ENCODE measurements at regions not wholly inside any gene's neighbourhood (a gene's known extent, or its start where the extent isn't known, plus 50 kb on each side); places are given as distances from the start of the nearest gene placed in this dataset.

DNA sequence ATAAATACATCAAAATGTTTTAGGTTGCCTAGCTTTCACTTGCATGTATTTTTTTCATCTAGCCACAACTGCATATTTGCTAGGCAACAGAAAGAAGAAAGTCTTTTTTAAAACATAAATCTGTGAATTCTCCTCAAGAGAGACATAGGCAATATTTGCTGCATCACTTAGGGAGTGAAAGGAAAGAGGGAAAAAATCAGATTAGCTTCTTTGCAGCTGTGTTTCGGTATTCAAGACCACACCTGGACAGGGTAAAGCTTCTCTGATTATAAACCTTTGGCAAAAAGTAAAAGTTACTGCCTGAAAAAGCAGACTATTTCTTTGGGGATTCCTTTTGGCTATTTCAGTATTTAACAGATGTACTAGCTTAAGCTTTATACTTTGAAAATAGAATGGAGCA lies 280.9 kb upstream of the ZSWIM2 start:
- H3K4me3 ChIP-seq (ENCODE audit: low read depth, low read length) = no peak overlapping the region
- no peak for DNase-seq
- H3K36me3 ChIP-seq = no peaks in the 10 kb centered on the region
- H3K27me3 ChIP-seq (ENCODE audit: insufficient read depth, low read depth, severe bottlenecking) = no peaks in the 10 kb centered on the region
- H3K27ac ChIP-seq = no peak overlapping the region
- no peaks in the 10 kb centered on the region for H3K9me3 ChIP-seq (ENCODE audit: severe bottlenecking)
- TF ChIP-seq, protein P1, sequence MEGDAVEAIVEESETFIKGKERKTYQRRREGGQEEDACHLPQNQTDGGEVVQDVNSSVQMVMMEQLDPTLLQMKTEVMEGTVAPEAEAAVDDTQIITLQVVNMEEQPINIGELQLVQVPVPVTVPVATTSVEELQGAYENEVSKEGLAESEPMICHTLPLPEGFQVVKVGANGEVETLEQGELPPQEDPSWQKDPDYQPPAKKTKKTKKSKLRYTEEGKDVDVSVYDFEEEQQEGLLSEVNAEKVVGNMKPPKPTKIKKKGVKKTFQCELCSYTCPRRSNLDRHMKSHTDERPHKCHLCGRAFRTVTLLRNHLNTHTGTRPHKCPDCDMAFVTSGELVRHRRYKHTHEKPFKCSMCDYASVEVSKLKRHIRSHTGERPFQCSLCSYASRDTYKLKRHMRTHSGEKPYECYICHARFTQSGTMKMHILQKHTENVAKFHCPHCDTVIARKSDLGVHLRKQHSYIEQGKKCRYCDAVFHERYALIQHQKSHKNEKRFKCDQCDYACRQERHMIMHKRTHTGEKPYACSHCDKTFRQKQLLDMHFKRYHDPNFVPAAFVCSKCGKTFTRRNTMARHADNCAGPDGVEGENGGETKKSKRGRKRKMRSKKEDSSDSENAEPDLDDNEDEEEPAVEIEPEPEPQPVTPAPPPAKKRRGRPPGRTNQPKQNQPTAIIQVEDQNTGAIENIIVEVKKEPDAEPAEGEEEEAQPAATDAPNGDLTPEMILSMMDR (IDR thresholded peaks at IDR 0.05; ENCODE audit: low read depth, low read length) = no peak

DNA sequence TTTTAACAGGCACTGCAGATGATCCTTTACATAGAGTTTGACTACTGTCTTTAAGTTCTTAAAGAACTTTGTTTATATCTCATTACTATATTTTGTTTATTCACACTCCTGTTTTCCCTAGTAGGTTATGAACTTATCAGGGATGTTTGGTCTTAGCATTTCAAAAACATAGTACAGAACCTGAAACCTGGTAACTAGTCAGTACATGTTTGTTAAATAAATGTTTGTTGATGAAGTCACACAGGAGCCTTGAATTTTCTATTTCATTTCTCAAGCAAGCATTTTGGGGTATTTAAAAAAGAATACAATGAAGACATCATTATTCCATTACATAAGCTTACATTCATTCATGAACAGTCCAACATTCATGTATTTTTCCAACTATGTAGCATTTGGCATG lies 280.3 kb upstream of the ZSWIM2 start:
- no peaks in the 10 kb centered on the region for H3K9me3 ChIP-seq (ENCODE audit: severe bottlenecking)
- DNase-seq = no peak
- H3K36me3 ChIP-seq = no peaks in the 10 kb centered on the region
- H3K27me3 ChIP-seq (ENCODE audit: insufficient read depth, low read depth, severe bottlenecking) = no peaks in the 10 kb centered on the region
- no peak overlapping the region for H3K4me3 ChIP-seq (ENCODE audit: low read depth, low read length)
- no peak overlapping the region for H3K27ac ChIP-seq
- TF ChIP-seq, protein P1 (IDR thresholded peaks at IDR 0.05; ENCODE audit: low read depth, low read length) = no peak

DNA sequence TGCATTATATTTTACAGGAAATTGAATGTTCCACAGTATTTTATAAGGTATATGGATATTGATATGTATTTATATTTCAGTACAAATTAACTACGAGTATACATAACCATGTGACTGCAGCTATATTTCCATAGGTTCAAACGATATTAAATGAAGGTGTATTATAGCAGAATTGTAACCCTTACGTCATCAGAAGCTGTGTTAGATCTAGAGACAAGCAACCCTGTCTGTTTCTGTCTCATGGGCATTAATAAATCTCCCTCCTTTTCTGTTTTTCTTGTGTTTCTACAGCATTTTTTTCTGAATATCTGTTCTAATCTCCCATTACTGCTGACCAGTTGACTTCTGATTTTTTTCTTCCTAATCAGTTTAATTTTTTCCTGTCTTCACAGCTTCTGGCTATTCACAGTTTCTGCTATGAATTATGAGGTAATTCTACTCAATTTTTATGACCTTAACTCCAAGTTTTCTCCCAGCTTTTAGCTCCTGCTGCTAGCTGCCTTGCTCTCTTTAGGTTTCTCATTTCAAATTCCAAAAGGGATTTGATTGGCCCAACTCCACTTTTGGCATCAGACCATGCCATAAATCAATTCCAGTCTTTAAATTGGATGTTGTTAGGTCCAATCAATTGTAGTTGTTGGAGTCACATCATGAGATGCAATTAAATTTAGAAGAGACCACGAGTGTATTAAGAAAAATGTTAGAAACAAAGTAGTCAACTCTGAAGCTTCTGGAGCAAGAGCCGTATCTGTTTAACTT lies 277.5 kb upstream of the ZSWIM2 start:
- Histone ChIP-seq H3K36me3 (no peaks in the 10 kb centered on the region), H3K27me3 (ENCODE audit: insufficient read depth, low read depth, severe bottlenecking) (no peaks in the 10 kb centered on the region), H3K27ac (no peak overlapping the region), H3K9me3 (ENCODE audit: severe bottlenecking) (no peaks in the 10 kb centered on the region), H3K4me3 (ENCODE audit: low read depth, low read length) (no peak overlapping the region)
- TF ChIP-seq, protein P1 (IDR thresholded peaks at IDR 0.05; ENCODE audit: low read depth, low read length) = no peak
- DNase-seq = no peak

GRCh38 chr2:187125318-187125717 lies 276.3 kb upstream of the ZSWIM2 start:
- DNase-seq = no peak
- Histone ChIP-seq H3K9me3 (ENCODE audit: severe bottlenecking) (no peaks in the 10 kb centered on the region), H3K4me3 (ENCODE audit: low read depth, low read length) (no peak overlapping the region), H3K27ac (no peak overlapping the region), H3K36me3 (no peaks in the 10 kb centered on the region), H3K27me3 (ENCODE audit: insufficient read depth, low read depth, severe bottlenecking) (no peaks in the 10 kb centered on the region)
- TF ChIP-seq, protein P1 (IDR thresholded peaks at IDR 0.05; ENCODE audit: low read depth, low read length) = no peak

GRCh38 chr2:187124529-187124928 lies 275.6 kb upstream of the ZSWIM2 start:
- no peaks in the 10 kb centered on the region for H3K9me3 ChIP-seq (ENCODE audit: severe bottlenecking)
- H3K27me3 ChIP-seq (ENCODE audit: insufficient read depth, low read depth, severe bottlenecking) = no peaks in the 10 kb centered on the region
- no peak overlapping the region for H3K4me3 ChIP-seq (ENCODE audit: low read depth, low read length)
- no peak overlapping the region for H3K27ac ChIP-seq
- H3K36me3 ChIP-seq = no peaks in the 10 kb centered on the region
- no peak for DNase-seq
- TF ChIP-seq, protein P1 (IDR thresholded peaks at IDR 0.05; ENCODE audit: low read depth, low read length) = no peak

Data from WERI-Rb-1 (cell line).